GM12875 (cell line): ENCODE measurements at regions not wholly inside any gene's neighbourhood (a gene's known extent, or its start where the extent isn't known, plus 50 kb on each side); places are given as distances from the start of the nearest gene placed in this dataset.

Experiments used
- H3K4me3 ChIP-seq: one replicate; pipeline ENCODE4 v1.5.1; 2011; ENCODE audit warnings: low read depth, low read length, control low read depth
- TF ChIP-seq, protein P1 (sequence below): IDR thresholded peaks from 2 replicates; pipeline ENCODE4 v1.5.1; 2011; ENCODE audit warnings: low read depth, mild to moderate bottlenecking, control low read depth, inconsistent platforms, low read length, moderate library complexity, borderline replicate concordance; ENCODE audit not compliant: insufficient read depth

- TF ChIP-seq, protein P1, sequence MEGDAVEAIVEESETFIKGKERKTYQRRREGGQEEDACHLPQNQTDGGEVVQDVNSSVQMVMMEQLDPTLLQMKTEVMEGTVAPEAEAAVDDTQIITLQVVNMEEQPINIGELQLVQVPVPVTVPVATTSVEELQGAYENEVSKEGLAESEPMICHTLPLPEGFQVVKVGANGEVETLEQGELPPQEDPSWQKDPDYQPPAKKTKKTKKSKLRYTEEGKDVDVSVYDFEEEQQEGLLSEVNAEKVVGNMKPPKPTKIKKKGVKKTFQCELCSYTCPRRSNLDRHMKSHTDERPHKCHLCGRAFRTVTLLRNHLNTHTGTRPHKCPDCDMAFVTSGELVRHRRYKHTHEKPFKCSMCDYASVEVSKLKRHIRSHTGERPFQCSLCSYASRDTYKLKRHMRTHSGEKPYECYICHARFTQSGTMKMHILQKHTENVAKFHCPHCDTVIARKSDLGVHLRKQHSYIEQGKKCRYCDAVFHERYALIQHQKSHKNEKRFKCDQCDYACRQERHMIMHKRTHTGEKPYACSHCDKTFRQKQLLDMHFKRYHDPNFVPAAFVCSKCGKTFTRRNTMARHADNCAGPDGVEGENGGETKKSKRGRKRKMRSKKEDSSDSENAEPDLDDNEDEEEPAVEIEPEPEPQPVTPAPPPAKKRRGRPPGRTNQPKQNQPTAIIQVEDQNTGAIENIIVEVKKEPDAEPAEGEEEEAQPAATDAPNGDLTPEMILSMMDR: no peak
These were observed 300.9 kb downstream of the TXNL1 start for GRCh38 chr18:56337507-56337906.

DNA sequence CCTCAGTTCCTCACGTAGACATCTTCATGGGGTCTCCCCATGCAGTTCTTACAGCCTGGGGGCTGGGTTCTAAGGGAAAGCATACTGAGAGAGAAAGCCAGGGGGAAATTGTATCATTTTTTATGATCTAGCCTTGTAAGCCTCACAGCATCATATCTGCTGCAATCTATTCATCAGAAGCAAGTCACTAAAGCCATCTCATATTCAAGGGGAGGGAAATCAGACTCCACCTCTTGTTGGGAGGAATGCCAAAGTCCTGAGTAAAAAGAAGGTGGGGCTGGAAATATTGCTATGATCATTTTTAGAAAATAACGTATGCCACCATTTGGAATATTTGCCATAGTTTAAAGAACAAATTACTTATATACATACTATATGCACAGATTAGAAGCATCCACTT is 304.6 kb downstream of the TXNL1 start:
- no peak overlapping the region for H3K4me3 ChIP-seq
- TF ChIP-seq, protein P1: no peak

More at GRCh38 chr18:56337507-56337906, 300.9 kb downstream of the TXNL1 start:
- no peak overlapping the region for H3K4me3 ChIP-seq

DNA sequence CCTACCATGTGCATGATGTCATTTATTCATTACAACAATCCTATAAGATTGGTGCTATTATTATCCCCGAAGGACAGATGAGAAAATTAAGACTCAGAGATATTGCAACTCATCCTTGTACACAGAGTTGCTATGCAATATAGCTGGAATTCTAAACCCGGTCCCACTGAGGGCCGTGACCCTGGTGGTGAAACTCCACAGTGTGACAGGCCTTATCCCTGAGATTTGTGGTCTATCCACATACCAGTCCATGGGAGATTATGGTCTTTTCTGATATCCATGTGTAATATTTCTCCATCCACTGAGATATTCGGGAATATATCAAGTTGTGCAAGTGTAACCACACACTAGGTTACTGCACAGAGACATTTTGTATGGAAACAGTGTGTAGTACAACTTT is 305.2 kb downstream of the TXNL1 start:
- TF ChIP-seq, protein P1: no peak
- no peak overlapping the region for H3K4me3 ChIP-seq

DNA sequence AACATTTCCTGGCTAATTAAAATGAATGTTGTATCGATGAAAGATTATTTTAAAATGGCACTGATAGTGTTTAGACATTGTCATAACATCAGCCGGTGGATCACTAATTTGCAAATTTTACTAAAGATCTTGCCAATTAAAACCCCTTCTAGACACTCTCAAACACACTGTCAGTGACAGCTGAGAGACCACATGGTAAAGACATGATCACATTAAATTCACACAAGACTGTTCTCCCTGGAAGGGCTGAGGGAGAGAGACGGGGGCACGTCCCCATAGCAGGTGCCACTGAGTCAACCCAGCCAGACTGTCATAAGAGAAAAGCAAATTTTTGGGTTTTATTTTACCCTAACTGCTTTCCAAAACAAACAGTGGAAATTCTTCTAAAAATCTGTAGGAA is 306.0 kb downstream of the TXNL1 start:
- TF ChIP-seq, protein P1: no peak

GRCh38 chr18:56330366-56331110 is 307.9 kb downstream of the TXNL1 start:
- H3K4me3 ChIP-seq: no peak overlapping the region
- TF ChIP-seq, protein P1: no peak

More for the DNA sequence above, 306.0 kb downstream of the TXNL1 start:
- H3K4me3 ChIP-seq: no peak overlapping the region

- H3K4me3 ChIP-seq: no peak overlapping the region
- TF ChIP-seq, protein P1: no peak
These were observed 308.9 kb downstream of the TXNL1 start for GRCh38 chr18:56329536-56329935.
